Activated CD4-positive, alpha-beta T cell treated with anti-CD3 and anti-CD28 coated beads, Interleukin-2, amount 50 U/mL, for 16 hours (primary cell): ENCODE measurements at regions not wholly inside any gene's neighbourhood (a gene's known extent, or its start where the extent isn't known, plus 50 kb on each side); places are given as distances from the start of the nearest gene placed in this dataset.

ENCODE experiments used
- DNase-seq: peaks from one replicate; pipeline ENCODE4 v3.0.0-alpha.2; 2020

- DNase-seq, result no peak
Observed at GRCh38 chr1:22363403-22364325, 88.0 kb upstream of the ZBTB40 start.

DNA sequence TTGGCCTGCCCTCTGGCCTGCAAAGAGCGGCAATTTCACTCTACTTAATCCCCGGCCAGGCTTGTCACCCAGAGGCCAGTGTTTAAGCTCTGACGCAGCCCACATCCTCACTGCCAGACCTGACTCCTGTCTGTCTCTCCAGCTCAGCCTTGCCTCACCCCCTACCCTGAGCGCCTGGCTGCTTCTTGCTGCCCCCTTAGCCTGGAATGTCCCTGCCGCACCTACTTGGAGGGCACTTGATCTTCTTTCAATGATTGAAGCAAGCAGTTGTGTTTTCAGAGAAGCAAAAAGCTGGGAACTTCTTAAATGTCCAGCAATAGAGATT is 87.4 kb upstream of the ZBTB40 start:
- no peak for DNase-seq

DNA sequence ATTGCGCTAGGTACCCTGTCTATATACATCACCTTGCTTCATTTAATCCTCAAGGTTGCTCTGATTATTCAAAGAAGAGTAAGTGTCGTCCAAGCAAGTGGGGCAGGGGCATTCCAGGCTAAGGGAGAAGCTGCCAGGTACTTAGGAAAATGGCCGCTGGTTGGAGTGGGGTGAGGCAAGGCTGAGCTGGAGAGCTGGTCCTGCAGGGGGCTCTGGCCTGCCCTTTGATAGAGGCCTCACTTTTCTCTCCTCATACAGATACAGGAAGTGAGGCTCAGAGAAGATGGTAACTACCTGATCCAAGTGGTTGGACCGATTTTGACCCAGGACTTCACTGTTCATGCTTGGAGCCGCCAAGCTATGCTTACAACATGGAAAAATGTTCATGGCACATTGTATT is 86.9 kb upstream of the ZBTB40 start:
- no peak for DNase-seq

DNA sequence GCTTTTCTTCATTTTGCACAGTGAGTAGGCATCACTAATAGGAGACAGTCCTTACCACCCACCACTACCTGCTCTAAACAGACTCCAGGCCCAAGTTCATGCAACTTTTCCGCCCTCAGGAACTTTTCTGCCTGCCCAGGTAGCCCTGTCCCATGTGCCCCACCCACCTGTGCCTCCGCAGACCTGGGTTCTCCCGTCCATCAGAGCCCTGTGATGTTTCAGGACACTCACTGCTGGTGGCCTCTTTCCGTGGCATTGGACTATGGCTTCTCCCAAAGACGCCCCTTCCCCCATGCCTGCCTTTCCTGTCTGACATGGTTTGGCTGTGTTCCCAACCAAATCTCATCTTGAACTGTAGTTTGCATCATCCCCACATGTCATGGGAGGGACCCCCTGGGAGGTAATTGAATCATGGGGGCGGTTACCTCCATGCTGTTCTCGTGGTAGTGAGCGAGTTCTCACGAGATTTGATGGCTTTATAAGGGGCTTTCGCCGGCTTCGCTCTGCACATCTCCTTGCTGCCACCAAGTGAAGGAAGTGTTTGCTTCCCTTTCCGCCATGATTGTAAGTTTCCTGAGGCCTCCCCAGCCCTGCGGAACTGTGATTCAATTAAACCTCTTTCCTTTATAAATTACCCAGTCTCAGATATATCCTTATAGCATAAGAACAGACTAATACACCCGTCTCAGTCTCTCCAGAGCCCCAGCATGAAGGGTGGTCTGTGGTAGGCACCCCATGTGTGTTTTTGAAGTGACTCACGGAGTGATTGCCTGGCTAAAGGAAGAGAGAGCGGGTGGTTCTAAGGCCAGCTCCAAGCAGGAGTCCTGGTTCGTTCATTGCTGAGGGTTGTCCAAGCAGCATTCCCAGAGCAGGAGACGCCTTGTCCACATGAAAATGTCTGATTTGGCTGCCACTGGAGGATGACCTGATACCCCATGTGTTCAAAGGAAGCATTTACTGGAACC is 86.0 kb upstream of the ZBTB40 start:
- DNase-seq, result no peak

DNA sequence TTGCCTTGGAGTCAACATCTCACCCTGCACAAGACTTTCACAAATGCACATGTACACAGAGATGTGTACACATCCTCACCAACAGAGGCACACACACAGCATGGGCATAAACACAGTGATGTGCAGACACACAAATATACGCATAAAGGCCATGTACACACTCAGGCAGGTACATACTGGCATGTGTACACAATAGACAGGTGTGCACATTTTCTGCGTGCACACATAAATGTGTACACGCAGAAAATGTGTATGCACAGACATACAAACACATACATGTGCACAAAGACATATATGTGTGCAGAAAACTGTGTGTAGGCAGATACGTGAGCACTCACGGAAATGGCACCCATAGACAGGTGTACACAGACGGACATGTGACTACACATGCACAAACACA is 85.3 kb upstream of the ZBTB40 start:
- no peak for DNase-seq

DNA sequence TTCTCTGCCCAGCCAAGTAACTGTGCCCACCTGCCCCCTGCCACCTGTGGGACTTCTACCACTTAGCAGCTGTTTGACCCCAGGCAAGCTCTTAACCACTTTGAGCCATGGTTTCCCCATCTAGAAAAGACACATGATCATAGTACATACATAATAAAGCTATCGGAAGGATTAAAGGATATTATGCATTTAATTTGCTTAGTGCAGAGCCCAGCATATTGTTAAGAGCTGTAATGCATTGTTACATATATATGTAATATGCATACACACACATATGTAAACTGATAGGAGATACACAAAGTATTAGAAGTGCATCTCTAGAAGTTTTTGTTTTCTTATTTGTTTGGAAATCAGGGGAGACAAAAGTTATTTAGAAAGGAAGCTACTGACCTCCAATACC is 83.5 kb upstream of the ZBTB40 start:
- DNase-seq, result no peak

GRCh38 chr1:22369294-22370189 is 82.1 kb upstream of the ZBTB40 start:
- DNase-seq, result no peak

DNA sequence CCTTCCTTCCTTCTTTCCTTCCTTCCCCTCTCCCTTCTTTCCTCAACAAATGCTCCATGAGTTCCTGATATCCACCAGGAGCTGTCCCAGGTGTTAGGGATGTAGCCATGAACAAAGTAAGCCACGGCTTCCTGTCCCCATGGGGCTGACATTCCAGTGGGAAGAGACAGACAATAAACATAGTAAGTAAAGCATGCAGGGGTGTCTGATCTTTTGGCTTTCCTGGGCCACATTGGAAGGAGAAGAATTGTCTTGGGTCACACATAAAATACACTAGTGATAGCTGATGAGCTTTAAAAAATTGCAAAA is 81.5 kb upstream of the ZBTB40 start:
- DNase-seq, result no peak

DNA sequence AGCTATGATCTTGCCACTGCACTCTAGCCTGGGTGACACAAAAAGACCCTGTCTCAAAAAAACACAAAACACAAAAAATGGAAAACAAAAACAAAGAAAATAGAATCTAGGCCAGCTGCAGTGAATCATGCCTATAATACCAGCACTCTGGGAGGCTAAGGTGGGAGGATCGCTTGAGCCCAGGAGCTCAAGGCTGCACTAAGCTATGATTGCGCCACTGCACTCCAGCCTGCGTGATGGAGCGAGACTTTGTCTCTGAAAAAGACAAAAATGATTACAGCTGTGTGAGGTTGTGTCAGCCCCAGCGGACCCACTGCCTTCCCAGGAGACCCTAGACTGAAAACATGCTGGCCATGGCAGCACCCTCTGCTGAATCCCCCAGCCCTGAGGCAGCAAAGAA is 80.2 kb upstream of the ZBTB40 start:
- DNase-seq, result no peak

- DNase-seq, result no peak
Observed at GRCh38 chr1:22373252-22373651, 78.4 kb upstream of the ZBTB40 start.

DNA sequence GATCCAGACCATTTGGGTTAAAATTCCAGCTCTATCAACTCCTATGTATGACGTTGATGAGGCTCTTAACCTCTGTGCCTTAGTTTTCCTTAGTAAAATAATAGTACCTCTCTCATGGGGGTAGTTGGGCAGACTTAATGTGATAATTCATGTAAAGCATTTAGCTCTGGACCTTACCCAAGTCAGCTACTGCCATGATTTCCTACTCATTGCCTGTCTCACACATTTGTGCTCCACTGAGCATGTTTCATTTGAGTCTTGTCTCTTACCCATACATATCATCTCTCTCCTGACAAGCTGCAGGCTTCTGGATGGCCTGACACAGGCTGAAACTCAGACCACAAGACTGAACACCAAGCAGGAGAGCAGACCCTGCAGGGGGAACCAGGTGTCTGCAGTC is 77.7 kb upstream of the ZBTB40 start:
- DNase-seq, result no peak

DNA sequence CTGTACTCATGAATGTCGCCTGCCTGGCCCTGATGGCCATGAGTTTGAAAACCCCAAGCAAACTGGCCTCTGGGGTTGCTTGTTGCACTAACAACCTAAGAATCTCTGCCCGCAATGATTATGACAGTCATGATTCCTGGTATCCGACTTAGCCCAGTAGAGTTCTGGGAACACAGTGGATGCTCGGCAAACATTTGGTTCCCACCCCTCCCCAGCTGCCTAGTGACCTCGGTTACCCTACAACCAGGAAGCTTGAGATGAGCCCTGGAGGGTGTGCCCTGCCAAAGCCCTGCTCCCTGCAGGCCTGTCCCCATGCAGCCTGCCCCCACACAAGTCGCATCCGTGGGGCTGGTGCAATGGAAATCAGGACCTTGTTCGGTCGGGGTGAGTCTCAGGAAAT is 76.0 kb upstream of the ZBTB40 start:
- no peak for DNase-seq

- no peak for DNase-seq
Observed at GRCh38 chr1:22376001-22376400, 75.7 kb upstream of the ZBTB40 start.

GRCh38 chr1:22376546-22376945 is 75.1 kb upstream of the ZBTB40 start:
- DNase-seq, result no peak

- no peak for DNase-seq
Observed at GRCh38 chr1:22376976-22377375, 74.7 kb upstream of the ZBTB40 start.

DNA sequence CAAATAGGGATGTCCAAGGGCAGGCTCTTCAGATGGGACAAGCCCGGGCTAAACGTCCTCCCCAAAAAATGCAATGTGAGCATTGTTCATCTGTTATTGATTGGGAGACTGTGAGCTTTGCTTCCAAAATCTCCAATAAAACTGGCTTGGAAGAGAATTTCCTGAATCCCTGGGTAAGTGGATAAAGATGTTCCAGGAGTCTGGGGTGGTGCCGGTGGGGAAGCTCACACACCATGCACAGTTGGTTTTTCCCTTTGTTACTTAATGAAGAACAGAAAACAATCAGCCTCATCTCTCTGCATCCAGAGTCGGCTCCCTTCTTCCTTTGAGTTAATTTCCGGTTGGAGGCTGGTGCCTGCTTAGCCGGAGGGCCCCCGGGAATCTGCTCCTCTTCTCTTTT is 72.1 kb upstream of the ZBTB40 start:
- no peak for DNase-seq

DNA sequence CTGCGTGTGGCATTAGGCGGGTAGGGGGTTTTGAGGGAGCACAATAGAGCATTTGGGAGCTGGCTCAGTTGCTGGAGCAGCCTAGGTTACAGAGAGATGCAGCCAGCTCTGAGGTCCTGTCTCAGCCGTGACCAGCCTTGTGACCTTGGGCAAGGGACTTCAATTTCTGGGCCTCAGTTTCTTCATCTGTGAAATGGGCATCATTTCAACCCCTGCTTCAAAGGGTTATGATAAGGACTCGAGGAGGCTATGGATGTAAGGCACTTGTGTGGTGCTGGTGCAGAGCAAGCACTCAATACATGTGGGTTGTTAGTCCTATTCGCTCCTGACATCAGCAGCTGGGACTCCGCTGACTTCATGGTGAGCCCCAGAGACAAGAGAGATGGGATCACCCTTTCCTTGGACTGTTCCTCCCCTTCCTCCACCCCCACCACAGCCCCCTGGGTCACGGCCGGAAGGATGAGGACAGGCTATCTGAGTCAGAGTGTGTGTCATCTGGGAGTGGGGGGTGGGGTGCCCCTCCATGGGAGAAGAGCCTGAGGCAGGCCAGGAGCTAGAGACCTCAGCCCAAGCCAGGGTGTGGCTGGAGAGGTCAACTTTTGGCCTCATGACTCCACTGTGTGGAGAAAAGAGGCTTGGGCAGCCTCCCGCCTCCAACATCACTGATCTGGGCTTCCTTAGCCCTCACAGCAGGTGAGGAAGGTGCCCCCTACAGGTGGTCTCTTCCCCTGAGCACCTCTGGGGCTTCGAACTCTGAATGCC is 71.4 kb upstream of the ZBTB40 start:
- no peak for DNase-seq

DNA sequence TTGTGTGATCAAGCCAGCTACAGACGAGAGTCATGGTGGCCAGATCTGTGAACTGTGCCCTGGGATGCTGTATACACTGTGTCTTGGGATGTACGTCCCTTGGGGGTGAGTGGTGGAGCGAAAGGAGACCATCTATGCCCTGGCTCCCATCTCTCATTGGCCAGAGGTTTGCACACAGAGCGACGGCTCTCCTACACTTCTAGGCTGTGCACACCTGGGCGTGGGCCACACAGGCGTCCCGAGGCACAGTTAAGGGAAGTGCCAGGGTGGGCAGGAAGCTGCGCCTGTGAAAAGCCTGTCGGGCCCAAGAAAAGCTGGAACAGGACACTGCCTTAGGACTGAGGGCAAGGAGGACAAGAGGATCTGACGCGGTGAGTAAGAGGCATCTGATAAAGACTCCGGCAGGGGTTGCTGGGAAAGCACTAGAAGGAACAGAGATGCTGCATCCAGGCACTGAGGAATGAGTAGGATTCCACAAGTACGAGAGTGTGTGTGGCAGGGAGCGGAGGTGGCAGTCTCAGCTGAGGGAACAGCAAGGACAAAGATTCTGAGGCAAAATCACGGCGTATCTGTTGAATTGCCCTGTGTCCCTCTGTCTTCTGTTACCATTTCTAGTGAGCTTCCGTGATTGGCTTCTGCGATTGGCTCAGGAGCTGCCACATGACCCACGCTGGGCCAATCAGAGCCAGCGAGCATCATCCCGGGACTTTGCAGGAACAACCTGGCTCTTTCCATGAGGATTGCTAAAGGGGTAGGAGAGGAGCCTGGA is 67.9 kb upstream of the ZBTB40 start:
- no peak for DNase-seq

DNA sequence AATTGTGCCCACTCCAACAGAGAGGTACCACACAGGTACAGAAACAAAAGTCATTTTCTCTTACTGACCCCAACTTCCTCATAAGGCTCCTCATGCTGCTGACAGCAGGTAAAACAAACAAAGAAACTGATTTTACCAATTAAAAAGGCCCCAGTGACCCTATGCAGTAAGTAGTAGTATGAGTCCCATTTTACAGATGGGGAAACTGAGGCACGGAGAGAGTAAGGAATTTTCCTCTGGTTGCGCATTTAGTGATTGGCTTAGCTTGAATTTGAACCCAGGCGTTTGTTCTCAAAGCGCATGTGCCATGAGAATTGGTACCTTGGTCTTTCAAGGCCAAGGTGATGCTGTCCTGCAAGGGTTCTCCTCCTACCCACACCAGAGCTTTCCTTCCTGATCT is 66.1 kb upstream of the ZBTB40 start:
- no peak for DNase-seq

DNA sequence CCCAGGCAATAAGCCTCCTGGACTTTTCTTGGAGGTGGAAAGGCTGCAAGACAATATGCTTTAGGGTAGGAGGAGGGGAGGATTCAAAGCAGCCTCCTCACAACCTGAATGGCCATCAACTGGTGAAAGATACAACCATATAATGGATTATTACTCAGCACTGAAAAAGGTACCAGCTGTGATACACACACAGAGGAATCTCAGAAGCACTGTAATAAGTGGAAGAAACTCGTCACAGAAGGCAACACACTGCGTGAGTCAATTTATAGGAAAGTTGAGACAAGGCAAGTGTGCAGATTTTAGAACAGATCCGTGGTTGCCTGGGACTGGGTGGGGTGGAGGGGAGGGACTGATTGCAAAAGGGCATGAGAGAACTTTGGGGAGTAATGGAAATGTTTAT is 64.9 kb upstream of the ZBTB40 start:
- DNase-seq, result no peak

DNA sequence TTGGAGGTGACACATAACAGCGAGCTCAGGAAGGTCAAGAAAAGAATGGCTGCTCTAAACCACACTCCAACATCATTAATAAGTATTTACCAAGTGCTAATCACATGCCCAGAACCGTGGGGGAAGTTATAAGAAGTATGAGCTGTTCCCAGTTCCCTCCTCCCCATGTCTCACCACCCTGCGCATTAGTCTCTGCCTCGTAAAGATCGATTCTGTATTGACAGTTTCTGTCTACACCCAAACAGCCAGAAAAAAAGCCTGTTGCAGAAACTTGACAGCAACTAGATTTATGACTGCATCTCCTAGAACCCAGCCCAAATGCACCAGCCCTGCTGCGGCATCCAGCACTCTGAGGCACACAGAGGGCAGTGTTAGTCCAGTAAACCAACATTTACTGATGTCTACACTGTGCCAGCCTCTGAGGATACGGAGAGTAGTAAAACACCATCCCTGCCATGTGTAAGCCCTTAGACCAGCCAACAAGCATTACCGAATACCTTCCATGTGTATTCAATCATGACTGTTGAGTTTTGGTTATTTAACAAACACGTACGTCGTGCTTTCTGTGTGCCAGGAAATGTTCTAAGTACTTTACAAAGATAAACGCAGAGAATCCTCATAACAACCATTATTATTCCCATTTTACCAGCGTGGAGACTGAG is 63.6 kb upstream of the ZBTB40 start:
- no peak for DNase-seq
